Hepatic stellate cell (primary cell): ENCODE measurements at regions not wholly inside any gene's neighbourhood (a gene's known extent, or its start where the extent isn't known, plus 50 kb on each side); places are given as distances from the start of the nearest gene placed in this dataset.
"Not testable (repeated sequence)": the region's sequence is repeated elsewhere in the genome, so short reads cannot be mapped to it uniquely, and the experiment has no call there.

Source experiments
- DNase-seq: peaks from one replicate; pipeline ENCODE4 v3.0.0; 2011; ENCODE audit warnings: low spot score

DNA sequence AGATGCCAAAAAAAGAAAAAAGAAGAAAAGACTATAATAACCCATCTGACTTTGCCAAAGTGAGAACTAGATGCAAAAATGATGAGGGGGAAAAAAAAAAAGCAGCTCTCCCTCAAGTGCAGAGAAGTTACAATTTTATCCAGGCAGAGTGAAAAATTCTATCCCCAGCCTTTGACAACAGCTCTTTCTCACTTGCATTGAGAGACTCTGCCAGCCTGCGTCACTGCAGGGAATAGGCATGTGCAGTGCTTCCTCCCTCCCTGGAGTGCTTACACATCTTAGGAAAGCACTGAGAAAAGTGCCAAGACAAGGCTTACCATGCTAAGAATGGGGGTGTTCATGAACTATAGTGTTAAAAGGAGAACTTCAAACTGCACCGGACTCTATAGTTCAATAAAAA lies 418.6 kb upstream of the TYRP1 start:
- no peak for DNase-seq

DNA sequence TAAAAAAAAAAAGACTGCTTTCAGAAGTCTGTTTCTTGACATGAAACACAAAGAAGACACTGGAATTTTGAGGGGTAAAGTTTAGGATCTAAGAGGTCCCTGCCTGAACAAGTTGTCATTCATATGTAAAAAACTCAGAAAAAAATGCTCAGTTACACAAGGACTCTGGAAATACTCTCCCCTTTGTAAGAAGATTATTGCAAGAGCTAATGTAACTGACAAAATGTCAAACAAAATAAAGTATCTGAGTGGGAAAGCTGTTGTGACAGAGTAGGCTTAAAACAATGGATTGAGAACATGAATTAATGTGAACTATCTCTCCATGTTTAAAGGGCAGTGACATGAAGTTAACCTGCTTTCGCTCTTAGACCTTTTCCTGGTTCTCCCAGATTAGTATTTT lies 416.7 kb upstream of the TYRP1 start:
- no peak for DNase-seq

DNA sequence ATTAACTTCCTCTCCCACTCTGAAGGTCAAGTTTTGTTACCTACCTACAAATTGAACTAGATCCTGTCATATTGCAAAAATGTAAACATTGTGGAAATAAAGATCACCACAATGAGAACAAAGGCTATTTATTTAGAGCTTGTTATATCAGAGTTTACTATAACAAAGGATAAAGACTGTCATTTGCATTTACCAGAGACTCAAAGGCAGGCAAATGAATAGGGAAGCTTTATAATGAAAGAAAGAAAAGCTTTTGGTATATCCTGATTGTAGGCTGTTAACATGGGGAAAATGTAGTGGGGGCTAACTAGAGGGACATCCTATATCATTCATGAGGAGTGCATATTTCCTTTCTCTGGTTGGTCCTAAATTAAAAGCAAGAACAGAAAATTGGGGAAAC lies 403.5 kb upstream of the TYRP1 start:
- no peak for DNase-seq

DNA sequence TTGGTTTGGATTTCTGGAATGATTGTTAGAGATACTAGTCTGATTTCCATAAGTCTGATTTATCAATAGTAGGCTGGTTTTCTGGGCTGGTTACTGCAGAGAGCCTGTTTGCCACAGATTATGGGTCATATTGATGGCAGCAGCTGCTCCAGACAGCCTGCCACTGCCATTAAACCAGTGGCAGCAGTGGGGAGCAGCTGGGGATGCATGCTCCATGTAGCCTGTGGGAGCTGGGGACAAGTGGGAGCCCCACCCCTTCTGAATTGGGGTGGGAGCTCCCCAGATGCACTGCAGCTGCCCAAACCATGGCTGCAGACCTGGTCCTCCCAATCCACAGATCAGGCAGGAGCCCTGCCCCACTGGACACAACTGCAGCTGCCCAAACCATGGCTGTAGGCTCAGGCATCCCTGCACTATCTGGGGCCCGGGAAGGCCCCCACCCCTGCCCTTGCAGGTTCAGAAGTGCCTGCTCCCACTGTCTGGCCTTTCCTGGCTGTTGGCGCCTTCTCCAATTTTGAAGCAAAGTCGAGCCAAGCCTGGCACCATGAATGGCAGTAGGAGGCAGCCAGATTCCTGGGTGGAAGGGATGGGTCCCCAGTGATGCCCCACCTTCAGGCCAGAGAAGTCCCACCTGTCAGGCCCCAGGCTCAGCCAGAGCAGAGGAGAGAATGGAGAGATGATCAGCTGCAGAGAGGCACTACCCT lies 402.9 kb upstream of the TYRP1 start:
- DNase-seq: no peak

DNA sequence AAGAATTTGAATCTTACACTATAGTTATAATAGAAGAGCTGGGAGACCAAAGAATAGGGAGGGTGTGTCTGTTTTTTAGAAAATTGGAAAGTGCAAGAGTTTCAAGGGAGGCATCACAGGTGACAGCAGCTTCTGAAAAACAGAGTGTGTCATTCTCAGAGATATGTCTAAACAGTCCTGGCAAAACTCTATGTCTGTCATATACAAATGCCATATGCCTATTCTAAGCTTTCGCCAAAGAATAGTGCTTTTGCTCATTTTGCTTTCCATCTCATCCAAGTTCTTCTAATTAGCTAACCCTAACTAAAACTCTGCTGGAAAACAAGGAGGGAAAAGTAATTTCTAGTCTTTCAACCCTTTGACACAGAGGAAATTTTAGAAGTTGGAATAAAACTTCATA lies 388.0 kb upstream of the TYRP1 start:
- no peak for DNase-seq

DNA sequence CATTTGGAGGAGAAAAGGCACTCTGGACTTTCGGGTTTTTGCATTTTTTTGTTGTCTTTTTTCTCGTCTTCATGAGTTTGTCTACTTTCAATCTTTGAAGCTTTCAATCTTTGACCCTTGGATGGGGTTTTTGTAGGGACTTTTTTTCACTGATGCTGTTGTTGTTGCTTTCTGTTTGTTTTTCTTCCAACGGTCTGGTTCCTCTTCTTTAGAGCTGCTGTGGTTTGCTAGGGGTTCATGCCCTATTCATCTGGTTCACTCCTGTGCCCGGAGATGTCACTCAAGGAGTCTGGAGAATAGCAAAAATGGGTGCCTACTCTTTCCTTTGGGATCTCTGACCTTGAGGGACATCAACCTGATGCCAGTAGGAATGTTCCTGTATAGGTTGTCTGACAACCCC lies 378.6 kb upstream of the TYRP1 start:
- no peak for DNase-seq

DNA sequence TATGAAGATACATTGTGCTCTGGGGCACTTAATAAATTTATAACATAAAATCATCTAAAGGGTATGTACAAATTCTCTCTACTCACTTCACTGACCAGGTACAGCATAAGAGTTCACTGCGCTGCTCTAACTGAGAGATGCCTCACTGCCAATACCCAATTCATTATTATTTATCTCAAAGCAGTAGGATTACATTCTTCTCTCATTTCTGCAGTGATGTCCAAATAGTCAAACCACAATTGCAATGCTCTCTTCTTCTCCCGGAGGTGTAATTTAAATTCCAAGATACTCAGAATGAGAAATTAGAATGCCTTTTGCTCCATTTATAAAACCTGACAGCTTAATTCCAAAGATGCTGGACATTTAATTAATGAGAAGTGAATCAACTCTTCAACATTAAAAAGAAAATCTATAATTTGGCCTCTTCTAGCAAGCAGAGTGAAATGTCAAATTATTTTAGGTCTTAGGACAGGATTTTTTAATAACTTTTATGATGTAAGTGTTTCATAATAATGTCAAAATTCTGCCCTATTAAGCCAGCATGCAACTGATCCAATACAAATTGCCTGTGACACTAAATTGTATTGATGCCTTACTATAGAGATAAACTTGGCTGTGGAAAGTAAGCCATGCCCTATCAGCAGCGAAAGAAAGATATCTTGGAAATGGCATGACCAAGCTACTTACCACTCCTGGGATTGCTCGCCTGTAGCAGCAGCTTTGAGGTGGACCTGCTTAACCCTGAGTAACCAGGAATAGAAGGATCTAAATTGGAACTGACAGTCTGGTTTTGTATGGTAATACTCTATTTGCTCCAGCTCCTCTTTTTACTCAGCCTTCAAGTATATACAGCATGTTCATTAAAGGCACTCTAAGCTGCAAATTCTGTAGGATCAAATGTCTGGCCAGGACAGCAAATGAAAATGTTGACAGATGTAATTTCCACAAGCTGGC lies 374.2 kb upstream of the TYRP1 start:
- no peak for DNase-seq

DNA sequence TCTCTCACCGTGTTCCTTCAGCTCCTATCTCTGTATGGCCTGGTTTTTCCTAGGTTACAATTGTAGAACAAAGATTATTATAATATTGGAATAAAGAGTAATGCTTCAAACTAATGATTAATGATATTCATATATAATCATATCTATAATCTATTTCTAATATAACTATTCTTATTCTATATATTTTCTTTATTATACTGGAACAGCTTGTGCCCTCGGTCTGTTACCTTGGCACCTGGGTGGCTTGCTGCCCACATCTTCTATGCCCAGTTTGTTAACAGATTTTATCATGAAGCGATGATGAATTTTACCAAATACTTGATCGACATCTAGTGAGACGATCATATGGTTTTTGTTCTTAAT lies 363.6 kb upstream of the TYRP1 start:
- DNase-seq: no peak

DNA sequence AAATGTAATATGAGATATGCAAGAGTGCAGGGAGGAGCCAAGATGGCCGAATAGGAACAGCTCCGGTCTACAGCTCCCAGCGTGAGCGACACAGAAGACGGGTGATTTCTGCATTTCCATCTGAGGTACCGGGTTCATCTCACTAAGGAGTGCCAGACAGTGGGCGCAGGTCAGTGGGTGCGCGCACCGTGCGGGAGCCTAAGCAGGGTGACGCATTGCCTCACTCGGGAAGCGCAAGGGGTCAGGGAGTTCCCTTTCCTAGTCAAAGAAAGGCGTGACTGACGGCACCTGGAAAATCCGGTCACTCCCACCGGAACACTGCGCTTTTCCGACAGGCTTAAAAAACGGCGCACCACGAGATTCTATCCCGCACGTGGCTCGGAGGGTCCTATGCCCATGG lies 359.2 kb upstream of the TYRP1 start:
- not testable (repeated sequence) for DNase-seq

DNA sequence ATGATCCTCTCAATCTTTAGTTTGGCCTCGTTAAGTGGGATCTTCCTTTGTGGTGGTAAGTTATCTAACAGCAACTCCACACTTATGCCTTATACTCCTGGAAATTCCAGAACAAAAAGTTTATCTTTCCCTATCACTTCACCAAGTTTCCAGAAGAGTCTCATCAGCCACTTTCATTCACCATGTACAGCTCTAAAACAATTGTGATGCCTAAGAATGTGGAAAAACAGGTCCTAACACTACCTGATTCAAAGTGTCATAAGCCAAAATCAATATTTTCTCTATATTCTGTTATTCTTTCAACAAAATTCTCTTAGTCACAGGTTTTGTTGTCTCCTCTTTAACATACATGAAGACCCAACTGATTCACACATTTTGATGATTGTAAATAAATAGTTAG lies 342.4 kb upstream of the TYRP1 start:
- no peak for DNase-seq

DNA sequence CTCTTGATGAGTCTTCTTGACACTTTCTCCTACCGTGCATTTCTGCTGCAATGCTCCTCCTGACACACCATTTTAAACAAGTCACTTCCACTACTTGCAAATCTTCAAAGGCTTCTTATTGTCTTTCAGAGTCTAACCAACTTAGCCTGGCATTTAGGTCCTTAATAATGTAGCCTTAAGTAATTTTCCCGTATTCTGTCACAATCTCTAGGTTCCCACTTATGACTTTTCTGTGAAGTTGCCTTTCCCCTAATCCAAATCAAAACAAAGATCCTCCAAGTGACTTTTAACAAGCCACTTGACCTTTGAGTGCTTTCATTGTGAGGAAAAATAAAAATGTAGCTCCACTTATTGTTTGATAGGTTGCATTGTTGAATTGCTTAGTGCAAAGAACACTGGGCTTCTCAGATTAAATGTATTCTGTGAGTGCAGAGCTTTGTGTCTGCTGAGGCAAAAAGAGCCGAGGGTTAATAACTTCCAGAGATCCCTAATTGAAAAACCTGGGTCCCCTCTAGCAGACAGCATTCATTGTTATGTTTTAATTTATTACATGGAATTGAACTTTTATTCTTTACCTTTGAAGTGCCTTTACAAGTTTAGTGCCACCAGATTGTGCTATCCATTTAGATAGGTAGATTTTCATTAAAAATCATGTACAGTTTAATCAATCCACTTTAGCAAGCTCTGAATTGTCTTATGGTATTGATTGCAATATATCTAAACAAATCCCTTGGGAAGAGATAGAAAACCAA lies 341.7 kb upstream of the TYRP1 start:
- no peak for DNase-seq

DNA sequence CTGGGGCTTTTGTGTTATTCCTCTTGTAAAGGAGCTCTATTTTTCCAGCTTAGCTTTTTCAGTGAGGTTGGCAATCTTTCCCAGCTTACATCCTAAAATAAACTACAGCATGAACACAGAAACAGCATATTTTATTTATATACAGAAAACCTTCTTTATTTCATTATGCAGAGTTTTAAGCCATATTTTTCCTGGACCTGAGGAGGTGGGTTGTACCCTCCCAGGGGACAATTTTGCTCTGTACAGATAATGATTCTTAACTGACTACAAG lies 341.2 kb upstream of the TYRP1 start:
- DNase-seq: no peak

DNA sequence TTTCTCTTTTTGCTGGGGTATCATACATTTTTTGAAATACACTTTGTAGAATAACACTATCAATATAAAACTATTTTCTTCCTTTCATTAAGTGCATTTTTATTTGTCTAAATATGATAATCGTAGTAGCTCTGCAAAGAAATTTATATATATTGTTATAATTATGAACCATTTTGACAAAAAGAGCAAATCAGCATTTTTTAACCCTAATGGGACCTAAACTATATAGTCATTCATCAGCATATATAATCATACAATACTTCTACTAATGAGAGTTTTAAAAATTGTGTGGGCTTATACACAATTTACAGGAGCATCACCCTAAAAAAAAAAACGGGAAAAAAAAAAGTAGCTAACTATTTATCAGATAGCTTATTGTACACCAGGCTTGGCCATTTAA lies 329.7 kb upstream of the TYRP1 start:
- DNase-seq: no peak

DNA sequence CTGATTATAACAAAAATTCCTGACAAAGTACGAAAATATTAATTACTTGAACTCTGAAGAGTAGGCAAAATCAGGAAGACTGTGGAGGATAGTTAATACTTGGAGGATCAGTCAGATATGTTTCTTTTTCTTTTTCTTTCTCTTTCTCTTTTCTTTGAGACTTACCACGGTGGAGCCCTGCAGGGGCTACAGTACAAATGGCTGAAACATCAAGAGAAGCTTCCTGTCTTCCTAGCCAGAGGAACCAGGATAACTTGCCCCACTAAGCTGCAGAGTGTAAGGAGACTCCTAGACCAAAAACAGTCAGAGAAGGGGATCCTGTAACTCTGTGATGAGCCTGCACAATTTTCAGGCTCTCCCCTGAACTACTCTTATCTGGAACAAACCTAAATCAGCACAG lies 324.6 kb upstream of the TYRP1 start:
- no peak for DNase-seq

DNA sequence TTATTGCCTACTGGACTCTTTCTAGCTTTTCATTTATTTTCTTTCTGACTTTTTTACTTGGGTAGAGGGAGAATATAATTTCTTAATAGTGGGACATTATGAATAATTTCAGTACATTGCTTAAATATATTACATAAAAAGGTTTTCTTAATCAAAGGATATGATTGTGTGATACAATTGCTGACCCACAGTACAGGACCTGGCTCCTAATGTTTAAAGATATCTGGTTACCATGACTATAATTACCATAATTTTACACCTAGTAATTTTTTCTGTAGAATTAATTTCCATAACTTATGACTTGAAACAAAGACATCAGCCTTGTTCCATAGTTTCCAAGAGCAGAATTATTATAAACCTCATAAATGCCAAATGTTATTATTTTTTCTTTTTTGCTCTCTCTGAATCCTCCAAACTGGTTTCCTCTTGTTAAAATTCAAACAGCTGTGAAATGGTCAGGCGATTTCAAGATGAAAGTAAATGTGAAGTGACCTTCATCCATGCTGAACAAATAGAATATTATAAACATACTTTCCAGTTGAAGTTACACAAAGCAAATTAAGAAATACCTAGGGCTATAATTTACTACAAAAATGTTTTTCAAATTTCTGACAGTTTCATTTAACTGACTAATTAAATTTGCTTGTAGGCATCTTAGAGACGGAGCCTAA lies 301.2 kb upstream of the TYRP1 start:
- no peak for DNase-seq

DNA sequence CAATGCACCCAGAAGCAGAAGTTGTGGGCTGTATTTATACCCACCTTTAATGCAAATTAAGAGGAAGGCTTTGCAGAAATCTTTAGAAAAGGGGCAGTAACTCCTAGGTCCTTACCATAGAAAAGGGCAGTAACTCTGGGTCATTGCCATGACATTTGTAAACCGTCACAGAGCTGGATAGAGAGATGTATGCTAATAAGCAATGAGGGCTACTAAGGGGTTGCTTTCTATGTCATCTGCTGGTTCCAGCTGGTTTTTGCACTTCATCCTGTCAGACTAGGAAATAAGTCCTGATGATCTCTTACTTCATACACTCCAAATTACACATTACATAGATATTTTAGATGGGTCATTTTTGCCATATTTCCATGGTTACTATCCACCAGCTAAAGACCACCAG lies 299.1 kb upstream of the TYRP1 start:
- no peak for DNase-seq

DNA sequence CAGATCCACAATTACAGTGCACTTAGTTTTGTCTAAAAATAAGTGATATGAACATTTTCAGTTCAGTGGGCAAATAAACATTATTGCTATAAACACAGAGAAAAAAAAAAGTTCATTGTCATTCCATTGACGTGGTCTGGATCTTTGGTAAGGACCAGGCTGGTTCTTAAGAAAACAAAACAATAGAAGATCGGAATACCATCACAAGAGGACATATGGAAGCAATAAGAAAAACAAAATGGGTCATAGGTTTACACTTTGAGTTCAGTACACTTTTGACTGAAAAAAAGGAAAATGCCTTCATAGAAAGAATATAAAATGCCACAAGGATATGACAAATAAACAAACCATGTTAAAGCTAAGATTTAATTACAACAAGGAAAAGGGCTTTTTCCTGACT lies 289.5 kb upstream of the TYRP1 start:
- DNase-seq: no peak

DNA sequence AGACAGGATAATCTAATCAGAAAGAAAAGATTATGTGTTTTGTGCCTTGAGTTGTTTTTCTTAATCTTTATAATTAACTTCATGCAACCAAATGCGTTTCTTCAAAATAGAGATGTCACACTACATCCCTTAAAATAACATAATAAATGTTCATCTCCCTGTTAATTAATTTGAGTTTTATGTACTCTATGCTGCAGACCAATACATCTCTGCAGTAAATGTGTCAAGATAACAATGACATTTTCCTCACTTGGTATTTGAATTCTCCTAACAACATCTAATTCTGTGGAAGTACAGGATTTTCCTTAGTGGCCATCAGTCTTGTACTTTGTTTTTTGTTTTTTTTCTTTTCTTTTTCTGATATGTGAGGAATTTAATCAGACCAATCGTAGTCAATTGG lies 279.2 kb upstream of the TYRP1 start:
- no peak for DNase-seq

DNA sequence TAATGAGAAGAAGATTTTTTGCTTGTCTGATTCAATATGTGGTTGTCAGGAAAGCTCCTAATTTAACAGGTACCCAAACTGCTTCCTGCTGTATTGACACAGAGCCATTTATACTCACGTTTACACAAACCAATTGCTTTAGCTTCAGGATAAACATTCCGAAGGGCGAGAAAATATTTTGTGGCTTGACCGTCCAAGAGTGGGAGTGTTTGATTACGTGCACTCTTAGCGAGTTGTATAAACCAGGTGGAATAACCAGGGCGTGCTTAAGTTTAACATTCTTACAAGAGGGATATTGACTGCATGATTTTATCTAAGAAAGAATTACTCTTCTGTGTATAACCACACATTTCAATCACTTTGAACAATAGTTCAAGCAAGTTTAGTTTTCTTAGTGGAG lies 278.7 kb upstream of the TYRP1 start:
- no peak for DNase-seq

DNA sequence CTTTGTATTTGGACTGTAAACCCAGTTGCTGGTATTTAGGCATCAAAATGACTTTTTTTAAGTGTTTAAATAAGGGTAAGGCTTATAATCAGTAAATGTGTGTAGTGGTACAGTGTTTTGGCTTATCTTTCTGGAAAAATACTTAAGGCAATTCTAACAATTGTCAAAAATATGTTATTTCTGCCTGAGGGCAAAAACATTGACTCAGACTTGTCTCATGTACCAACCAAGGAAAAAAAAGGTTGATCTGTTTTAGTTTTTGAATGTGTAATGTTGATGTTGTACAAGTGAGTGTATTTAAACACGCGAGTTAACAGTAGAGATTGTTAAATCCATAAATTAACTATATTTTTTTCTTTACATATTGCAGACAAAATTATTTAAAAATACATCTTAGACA lies 277.8 kb upstream of the TYRP1 start:
- DNase-seq: no peak

DNA sequence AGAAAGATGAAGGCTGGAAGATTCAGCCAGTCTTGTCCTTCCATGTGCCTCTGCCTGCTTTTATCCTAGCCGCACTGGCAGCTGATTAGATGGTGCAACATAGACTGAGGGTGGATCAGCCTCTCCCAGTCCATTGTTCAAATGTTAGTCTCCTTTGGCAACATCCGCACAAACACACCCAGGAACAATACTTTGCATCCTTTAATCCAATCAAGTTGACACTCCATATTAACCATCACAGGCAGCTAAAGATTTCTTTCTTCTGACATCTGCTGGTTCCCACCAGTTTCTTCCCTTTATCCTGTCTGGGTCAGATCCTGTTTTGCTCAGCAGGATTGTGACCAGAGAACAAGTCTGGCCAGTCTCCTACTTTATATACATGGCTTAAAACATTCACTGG lies 276.5 kb upstream of the TYRP1 start:
- DNase-seq: no peak

DNA sequence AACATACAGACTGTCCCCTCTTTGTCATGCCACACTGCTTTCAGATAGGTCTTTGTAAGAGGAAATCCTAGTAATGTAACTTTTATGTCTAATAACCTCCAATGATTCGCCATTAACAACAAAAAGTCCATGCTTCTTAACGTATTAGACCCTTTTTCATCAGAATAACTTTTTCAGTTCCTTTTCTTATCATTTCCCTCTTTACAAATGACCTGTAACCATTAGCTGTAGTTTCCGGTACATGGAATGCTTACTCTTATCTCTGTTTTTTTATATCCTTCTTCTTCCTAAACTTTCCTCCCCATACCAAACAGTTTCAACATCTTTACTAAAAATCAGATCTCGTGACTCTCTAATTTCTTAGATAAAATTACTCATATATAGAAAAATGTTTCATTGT lies 268.9 kb upstream of the TYRP1 start:
- DNase-seq: no peak
